HG03432 (cell line): ENCODE measurements at regions not wholly inside any gene's neighbourhood (a gene's known extent, or its start where the extent isn't known, plus 50 kb on each side); places are given as distances from the start of the nearest gene placed in this dataset.

Experiments
- ATAC-seq: cut with Tn5 transposase; IDR thresholded peaks from one replicate; pipeline ENCODE4 v1.9.1; 2021; ENCODE audit warnings: mild to moderate bottlenecking, moderate library complexity; ENCODE audit not compliant: unreplicated experiment

DNA sequence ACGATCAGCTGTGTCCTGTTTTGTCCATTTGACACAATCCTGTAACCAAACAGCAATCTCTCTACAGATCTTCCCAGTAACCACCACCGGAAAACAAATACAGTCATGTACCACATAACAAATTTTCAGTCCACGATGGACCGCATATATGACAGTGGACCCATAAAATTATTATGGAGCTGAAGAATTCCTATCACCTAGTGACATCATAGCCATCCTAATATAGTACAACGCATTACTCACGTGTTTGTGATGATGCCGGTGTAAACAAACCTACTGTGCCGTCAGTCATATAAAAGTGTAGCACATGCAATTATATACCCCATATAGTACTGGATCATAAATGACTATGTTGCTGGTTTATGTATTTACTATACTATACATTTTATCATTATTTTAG, 133.7 kb upstream of the EDNRA start:
- no peak for ATAC-seq

DNA sequence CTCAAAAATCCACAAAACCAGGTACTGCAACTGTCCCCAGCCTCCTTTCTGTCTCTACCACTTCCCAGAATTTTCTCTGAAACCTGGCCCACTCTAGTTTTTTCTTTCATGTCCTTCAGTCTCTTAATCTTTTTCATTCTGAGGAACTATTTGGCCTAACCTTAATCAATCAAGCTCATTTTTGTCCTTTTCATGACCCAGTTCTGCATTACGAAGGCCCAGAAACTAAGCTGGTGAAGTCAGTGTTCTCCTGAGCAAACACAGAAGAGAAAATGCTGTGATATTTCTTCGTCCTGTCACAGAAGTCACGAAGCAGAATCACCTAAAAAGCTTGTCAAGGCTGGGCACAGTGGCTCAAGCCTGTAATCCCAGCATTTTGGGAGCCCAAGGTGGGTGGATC, 131.7 kb upstream of the EDNRA start:
- no peak for ATAC-seq

DNA sequence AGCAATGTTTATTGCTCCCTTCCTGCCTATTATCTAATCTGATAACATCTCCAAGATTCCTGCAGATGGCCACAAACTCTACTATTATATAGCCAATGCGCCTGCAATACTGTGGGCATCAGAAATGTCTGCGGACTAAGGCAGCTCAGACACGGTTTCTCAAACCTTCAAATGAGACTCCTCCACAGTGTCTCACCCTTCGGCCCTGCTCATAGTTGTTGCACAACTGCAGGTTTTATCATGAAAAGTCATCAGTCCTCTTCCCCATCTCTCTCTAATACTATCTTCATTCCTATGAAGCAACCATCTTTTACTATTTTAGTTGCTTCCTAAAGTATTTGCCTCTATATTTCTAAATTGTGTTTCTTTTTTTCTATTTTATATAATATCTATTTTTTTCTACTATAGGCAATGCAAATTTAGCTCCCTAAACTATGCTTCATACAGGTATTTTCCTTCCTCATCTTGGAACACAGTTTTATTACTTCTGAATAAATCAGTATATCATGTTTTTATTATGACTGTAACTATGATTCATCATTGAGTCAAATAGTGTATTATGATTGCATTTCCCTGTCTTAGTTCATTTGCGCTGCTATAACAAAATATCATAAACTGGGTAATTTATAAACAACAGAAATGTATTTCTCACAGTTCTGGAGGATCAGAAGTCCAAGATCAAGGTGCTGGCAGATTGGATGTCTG, 129.7 kb upstream of the EDNRA start:
- ATAC-seq = no peak

- ATAC-seq = no peak
Measured at GRCh38 chr4:147354237-147354636, 126.7 kb upstream of the EDNRA start.

DNA sequence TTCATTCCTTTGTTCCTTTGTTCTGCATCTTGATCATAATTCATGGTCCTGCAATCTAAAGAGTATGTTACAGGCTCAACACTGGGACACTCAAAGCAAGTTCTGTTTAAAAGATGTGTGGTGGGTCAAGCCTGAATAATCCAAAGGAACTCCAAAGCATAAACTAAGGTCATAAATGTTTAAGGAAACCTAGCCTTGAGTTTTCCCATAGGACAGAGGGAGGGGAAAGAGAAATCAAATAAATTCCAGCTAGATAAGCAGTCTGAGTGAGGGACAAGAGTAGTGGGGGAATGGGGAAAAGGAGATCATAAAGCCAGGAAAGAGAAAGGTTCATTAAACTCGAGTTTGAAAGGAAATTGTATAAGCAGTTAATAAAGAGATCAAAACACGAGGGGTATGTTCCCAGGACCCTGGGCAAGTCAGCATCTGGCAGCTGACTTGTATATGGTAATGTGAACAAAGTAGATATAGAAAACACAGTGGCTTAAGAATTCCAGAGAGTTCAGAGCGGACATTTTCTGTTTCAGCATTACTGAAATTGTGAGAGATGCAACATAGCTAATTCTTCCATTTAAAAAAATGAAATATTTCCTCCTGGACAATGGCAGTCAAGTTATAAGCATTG, 125.8 kb upstream of the EDNRA start:
- no peak for ATAC-seq

- ATAC-seq = no peak
Measured at GRCh38 chr4:147355847-147356246, 125.0 kb upstream of the EDNRA start.

GRCh38 chr4:147360301-147360700, 120.6 kb upstream of the EDNRA start:
- ATAC-seq = no peak

- no peak for ATAC-seq
Measured at GRCh38 chr4:147361726-147362125, 119.2 kb upstream of the EDNRA start.

DNA sequence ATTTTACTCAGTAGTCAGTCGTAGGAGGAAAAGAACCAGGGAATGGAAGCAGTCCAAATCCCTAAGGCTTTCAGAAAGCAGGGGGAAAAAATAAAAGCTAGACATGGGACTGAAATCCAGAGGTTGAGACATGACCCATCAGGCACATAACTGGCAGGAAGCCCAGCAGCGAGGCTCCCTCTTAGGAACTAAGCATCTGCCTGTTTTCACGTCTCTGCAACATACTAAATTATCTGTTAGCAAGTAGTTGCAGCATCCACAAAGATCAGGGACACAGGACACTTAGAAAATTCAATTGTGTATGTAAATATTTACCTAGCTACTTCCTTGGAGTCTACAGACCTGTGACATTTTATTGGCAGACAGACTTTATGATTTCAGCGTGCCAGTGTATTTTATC, 118.0 kb upstream of the EDNRA start:
- ATAC-seq = no peak

DNA sequence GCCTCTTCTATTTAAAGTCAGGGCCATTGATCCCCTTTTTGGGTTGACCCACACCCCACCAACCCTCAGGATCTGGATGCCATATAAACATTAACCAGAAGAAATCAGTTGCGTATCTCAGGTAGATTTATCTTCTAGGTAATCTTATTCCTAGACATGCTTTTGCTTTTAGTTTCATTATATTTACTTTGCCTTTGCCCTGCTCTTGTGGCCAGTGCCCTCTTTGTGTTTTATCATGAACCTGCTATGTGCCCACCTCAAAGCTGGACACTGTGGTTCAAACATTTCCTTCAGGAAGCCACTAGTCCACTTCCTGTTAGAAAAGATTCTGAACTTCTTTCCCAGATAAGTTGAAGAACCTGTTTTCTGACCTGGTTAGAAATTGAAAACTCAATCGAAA, 117.4 kb upstream of the EDNRA start:
- ATAC-seq = no peak

DNA sequence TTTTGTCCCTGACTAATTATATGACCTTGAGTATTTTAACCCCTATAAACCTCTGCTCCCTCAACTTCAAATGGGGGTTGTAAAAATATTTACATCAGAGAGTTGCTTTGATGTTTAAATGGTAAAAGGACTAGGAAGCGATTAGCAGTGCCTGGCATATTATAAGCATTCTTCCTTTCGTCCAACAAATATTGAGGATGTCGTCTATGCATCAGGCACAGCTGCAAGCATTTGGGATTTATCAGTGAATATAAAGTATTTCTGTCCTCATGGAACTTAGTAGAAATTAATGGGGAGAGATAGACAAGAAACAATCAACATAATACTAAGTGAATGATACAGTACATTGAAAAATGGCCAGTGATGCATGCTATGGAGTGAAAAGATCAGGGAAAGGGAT, 115.5 kb upstream of the EDNRA start:
- ATAC-seq = no peak

GRCh38 chr4:147366164-147366563, 114.7 kb upstream of the EDNRA start:
- ATAC-seq = no peak

- ATAC-seq = no peak
Measured at GRCh38 chr4:147367891-147368290, 113.0 kb upstream of the EDNRA start.

GRCh38 chr4:147368948-147369347, 111.9 kb upstream of the EDNRA start:
- no peak for ATAC-seq

- ATAC-seq = no peak
Measured at GRCh38 chr4:147370473-147370872, 110.4 kb upstream of the EDNRA start.

DNA sequence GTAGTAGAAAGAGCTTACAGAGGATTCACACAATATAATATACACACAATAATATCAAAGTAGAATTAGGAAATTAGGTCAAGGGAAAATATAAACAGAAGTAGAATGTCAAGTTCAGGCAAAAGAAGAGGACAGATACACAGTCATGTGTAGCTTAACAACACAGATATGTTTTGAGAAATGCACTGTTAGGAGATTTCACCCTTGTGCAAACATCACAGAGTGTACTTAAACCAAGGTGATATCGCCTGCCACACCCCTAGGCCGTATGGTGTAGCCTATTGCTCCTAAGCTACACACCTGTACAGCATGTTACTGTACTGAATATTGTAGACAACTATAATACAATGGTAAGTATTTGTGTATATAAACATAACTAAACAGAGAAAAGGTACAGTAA, 110.0 kb upstream of the EDNRA start:
- no peak for ATAC-seq

GRCh38 chr4:147371661-147372060, 109.2 kb upstream of the EDNRA start:
- ATAC-seq = no peak

GRCh38 chr4:147378780-147379179, 102.1 kb upstream of the EDNRA start:
- no peak for ATAC-seq

GRCh38 chr4:147381749-147382148, 99.1 kb upstream of the EDNRA start:
- ATAC-seq = no peak

- ATAC-seq = no peak
Measured at GRCh38 chr4:147388018-147388417, 92.9 kb upstream of the EDNRA start.

DNA sequence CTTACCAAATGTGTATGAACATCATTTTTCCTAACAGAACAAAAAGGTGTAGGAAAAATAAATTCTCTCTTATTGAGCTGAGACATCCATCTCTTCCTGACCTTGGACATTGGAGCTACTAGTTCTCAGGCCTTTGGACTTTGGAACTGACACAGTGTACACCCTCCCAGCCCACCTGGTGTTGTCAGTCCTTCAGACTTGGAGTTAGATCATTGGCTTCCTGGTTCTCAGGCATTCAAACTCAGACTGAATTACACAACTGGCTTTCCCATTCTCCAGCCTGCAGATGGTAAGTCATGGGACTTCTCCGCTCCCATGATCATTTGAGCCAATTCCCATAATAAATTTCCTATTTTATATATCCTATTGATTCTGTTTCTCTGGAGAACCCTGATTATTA, 84.8 kb upstream of the EDNRA start:
- ATAC-seq = no peak

DNA sequence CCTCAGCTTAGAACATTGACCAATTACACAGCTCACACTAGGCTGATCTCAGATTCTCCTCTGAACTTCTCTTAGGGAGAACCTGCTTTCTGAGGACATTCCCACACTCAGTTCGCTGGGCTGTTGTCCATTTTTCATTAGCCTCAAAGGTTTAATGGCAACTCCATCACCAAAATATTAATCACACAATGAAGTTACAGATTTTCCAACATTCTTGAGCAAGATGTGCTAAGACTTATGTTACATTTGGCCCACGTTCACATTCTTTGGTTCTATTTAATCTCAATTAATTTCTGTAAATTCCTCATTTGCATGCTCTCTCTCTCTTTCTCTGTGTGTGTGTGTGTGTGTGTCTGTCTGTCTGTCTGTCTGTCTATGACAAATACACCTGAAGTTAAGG, 82.3 kb upstream of the EDNRA start:
- no peak for ATAC-seq

DNA sequence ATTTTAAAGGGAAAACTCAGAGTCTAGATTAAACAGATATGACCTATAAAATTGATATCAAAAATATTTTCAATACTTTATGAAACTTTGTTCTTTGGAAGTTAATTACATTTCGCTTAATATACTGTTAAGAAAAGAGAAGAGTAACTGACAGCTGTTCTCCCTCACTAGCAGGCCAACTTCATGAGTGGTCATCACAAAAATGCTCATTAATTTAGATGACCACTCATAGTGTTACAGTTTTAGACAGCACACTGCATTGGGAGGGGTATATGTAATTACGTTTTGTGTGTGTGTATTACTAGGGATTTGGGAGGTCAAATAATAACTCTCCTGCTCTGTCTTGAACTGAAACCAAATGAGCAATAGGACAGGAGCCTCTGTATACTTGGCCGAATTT, 80.2 kb upstream of the EDNRA start:
- ATAC-seq = no peak
